Tibial artery (tissue), 4 donors: ENCODE measurements at regions not wholly inside any gene's neighbourhood (a gene's known extent, or its start where the extent isn't known, plus 50 kb on each side); places are given as distances from the start of the nearest gene placed in this dataset.
"Not testable (repeated sequence)": the region's sequence is repeated elsewhere in the genome, so short reads cannot be mapped to it uniquely, and the experiment has no call there.

Experiments
- DNase-seq, 2 donors: peaks; one replicate each; pipeline ENCODE4 v3.0.0-alpha.2; 2019
- H3K27ac ChIP-seq, 2 donors: fragments of 200-600 bp; sonication (generic) in 1 of 2; 1 replicate in 1 of 2; 2 replicates in 1 of 2; pipeline ENCODE4 v1.5.1; 2018 to 2019; ENCODE audit warnings: mild to moderate bottlenecking in 1 of 2
- H3K27me3 ChIP-seq, 2 donors: fragments of 200-600 bp; sonication (generic) in 1 of 2; one replicate each; pipeline versions ENCODE4 v1.5.1 to v1.6.0; 2016 to 2019
- H3K36me3 ChIP-seq, 3 donors: fragments of 200-600 bp; sonication (generic) in 2 of 3; one replicate each; pipeline ENCODE4 v1.5.1; 2016 to 2019; ENCODE audit warnings: mild to moderate bottlenecking in 2 of 3
- H3K4me1 ChIP-seq, 4 donors: fragments of 200-600 bp; sonication (generic) in 2 of 4; 1 replicate in 3 of 4; 2 replicates in 1 of 4; pipeline ENCODE4 v1.5.1; 2016 to 2019
- H3K4me3 ChIP-seq, 2 donors: fragments of 200-600 bp; sonication (generic) in 1 of 2; 1 replicate in 1 of 2; 2 replicates in 1 of 2; pipeline ENCODE4 v1.5.1; 2018 to 2019; ENCODE audit warnings: mild to moderate bottlenecking in 2 of 2
- H3K9me3 ChIP-seq, 3 donors: fragments of 200-600 bp; sonication (generic) in 1 of 3; one replicate each; pipeline ENCODE4 v1.5.1; 2016 to 2019
- intact Hi-C: fragments of 100-400 bp; cut with DNase I; formaldehyde crosslinking; loops from one replicate; pipeline ENCODE4 v1.15.0; 2023; ENCODE audit warnings: low total_unique reads
- TF ChIP-seq, protein P1 (sequence below), 2 experiments: fragments of 200-600 bp in 1 of 2; fragments of 450-650 bp in 1 of 2; IDR thresholded peaks; one replicate each; pipeline ENCODE4 v1.5.1; 2017 to 2019; ENCODE audit warnings: antibody characterized with exemption in 2 of 2, mild to moderate bottlenecking in 1 of 2, moderate library complexity in 1 of 2

DNA sequence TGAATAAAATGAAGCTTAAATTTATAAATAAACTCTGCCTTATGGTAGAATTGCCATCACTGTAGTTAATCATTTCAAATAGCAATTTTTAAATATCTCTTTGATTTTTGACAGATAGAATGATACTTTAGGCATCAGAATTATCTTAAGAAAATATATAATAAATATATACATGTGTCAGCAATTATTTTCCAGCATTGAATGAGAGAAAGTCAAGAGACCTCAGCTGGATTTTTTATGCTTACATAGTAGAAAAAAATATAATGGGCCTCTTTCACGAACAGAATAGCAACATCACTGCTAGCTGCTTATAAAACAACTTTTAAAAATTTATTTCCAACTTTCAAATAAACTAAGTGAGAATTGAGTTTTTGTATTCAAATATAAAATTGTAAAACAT is 424.0 kb upstream of the MAGEB16 start:
- H3K4me1 ChIP-seq = no peaks in the 10 kb centered on the region
- H3K27me3 ChIP-seq = no peaks in the 10 kb centered on the region
- no peaks in the 10 kb centered on the region for H3K36me3 ChIP-seq
- TF ChIP-seq, protein P1, sequence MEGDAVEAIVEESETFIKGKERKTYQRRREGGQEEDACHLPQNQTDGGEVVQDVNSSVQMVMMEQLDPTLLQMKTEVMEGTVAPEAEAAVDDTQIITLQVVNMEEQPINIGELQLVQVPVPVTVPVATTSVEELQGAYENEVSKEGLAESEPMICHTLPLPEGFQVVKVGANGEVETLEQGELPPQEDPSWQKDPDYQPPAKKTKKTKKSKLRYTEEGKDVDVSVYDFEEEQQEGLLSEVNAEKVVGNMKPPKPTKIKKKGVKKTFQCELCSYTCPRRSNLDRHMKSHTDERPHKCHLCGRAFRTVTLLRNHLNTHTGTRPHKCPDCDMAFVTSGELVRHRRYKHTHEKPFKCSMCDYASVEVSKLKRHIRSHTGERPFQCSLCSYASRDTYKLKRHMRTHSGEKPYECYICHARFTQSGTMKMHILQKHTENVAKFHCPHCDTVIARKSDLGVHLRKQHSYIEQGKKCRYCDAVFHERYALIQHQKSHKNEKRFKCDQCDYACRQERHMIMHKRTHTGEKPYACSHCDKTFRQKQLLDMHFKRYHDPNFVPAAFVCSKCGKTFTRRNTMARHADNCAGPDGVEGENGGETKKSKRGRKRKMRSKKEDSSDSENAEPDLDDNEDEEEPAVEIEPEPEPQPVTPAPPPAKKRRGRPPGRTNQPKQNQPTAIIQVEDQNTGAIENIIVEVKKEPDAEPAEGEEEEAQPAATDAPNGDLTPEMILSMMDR (IDR thresholded peaks at IDR 0.05) = no peak
- no peak for DNase-seq
- no peaks in the 10 kb centered on the region for H3K9me3 ChIP-seq
- H3K4me3 ChIP-seq = no peak overlapping the region
- no peak overlapping the region for H3K27ac ChIP-seq
- intact Hi-C loops = no loop called here

DNA sequence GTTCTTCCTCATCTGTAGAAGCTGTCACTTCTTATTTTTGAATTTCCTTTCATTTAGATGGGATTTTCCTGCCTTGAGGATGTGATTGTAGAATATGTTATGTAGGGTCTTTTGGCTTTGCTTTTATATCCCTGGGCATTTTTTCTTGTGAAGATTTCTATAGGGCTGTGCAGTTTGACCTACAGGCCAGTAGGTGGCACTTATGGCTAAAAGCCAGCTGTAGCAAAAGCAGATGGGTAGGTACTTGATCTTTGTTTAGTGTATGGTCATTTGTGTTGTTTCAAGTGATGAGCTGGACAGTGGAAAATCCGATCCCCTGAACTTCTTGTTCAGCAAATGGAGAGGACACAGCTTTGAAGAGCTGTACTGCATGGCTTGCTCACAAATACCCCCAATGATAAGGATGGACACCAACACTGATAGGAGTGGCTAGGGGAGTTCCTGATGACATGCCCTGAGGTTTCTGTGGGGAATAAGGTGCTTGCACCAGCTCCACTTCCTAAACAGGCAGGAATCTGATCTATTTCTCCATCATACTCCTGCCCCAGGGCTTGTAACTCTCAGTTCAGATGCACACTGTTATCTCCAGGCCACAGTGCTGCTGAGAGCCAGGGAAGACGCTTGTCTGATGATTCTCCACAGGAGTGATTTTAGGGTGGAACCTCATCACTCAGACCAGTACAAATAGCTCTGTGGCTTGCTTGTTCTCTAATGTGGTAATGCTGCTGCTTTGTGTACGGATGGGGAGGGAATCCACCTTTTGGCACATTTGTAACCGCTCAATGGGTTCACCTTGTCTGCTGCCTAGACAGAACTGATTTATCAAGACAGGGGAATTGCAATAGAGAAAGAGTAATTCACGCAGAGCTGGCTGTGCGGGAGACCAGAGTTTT is 417.1 kb upstream of the MAGEB16 start:
- Histone ChIP-seq H3K4me1 (no peaks in the 10 kb centered on the region), H3K4me3 (no peak overlapping the region), H3K9me3 (no peaks in the 10 kb centered on the region), H3K27ac (no peak overlapping the region), H3K36me3 (no peaks in the 10 kb centered on the region), H3K27me3 (no peaks in the 10 kb centered on the region)
- intact Hi-C loops = no loop called here
- DNase-seq = no peak
- TF ChIP-seq, protein P1 (IDR thresholded peaks at IDR 0.05) = peak in 1 of 2 experiments; percentile 30

DNA sequence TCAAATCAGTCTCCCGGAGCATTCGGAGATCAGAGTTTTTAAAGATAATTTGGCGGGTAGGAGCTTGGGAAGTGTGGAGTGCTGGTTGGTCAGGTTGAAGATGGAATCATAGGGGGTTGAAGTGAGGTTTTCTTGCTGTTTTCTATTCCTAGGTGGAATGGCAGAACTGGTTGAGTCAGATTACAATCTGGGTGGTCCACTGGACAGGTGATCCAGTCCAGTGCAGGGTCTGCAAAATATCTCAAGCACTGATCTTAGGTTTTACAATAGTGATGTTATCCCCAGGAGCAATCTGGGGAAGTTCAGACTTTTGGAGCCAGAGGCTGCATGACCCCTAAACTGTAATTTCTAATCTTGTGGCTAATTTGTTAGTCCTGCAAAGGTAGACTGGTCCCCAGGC is 416.4 kb upstream of the MAGEB16 start:
- H3K9me3 ChIP-seq, H3K36me3 ChIP-seq, H3K27me3 ChIP-seq, intact Hi-C loops, H3K27ac ChIP-seq, DNase-seq, H3K4me1 ChIP-seq, H3K4me3 ChIP-seq: not testable (repeated sequence)

DNA sequence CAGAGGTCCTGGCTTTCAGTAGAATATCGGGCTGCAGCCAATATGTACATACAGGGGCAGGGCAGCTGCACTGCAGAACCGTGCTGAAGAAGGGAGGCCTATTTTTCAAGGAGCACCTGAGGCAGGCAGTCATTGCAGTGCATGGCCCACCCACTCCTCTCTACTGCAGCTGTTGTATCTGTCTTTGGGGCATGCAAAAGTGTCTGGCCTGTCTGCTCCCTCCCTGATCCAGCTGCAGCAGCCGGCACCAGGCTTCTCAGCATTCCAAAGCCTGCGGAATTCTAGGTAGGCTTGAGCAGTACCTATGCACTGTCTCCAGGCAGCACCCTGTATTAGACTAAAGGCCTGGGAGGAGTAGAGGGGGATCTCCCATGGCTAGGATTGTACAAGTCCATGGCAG is 415.2 kb upstream of the MAGEB16 start:
- TF ChIP-seq, protein P1 (IDR thresholded peaks at IDR 0.05) = no peak
- intact Hi-C loops = no loop called here
- Histone ChIP-seq H3K4me1 (no peaks in the 10 kb centered on the region), H3K36me3 (no peaks in the 10 kb centered on the region), H3K9me3 (no peaks in the 10 kb centered on the region), H3K27ac (no peak overlapping the region), H3K4me3 (no peak overlapping the region), H3K27me3 (no peaks in the 10 kb centered on the region)
- no peak for DNase-seq

DNA sequence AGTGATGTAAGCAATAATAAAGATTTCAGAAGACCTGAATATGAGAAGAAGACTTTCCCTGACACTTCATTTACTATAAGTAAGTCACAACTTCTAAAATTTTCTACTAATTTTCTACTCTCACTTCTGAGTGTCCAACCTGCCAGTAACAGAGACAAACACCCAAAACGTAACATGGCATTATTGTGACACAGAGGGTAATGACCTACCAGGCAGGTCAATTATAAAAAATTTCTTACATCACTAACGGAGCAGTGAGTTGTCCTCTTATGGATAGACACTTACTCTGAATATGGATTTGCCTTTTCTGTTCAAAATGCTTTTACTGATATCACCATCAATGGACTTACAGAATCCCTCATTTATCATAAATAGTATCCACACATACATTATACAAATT is 405.9 kb upstream of the MAGEB16 start:
- no peak overlapping the region for H3K4me3 ChIP-seq
- H3K36me3 ChIP-seq = no peaks in the 10 kb centered on the region
- TF ChIP-seq, protein P1 (IDR thresholded peaks at IDR 0.05) = no peak
- no peaks in the 10 kb centered on the region for H3K4me1 ChIP-seq
- intact Hi-C loops = no loop called here
- no peaks in the 10 kb centered on the region for H3K9me3 ChIP-seq
- no peak overlapping the region for H3K27ac ChIP-seq
- DNase-seq = no peak
- H3K27me3 ChIP-seq = no peaks in the 10 kb centered on the region

DNA sequence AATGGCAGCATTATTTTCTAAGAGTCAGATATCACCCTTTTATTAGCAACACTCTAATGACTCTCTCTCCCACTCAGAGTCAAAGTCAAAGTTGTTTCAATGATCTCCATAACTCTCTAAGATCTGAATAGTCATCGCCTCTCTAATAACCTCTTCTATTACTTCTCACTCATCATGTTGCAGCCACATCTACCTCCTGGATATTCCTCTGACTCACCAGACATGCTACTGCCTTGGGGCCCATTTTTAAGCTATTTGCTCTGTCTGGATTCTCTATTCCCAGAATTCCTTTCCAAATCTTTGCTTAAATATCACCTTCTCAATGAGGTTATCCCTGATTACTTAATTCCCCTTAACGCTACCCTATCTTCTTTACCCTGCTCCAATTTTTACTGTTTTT is 391.8 kb upstream of the MAGEB16 start:
- TF ChIP-seq, protein P1 (IDR thresholded peaks at IDR 0.05) = no peak
- Histone ChIP-seq H3K27me3 (no peaks in the 10 kb centered on the region), H3K9me3 (no peaks in the 10 kb centered on the region), H3K36me3 (no peaks in the 10 kb centered on the region), H3K4me1 (no peaks in the 10 kb centered on the region), H3K4me3 (no peak overlapping the region), H3K27ac (no peak overlapping the region)
- intact Hi-C loops = no loop called here
- DNase-seq = no peak
